ENCODE measurements at regions not wholly inside any gene's neighbourhood (a gene's known extent, or its start where the extent isn't known, plus 50 kb on each side); places are given as distances from the start of the nearest gene placed in this dataset.
"Not testable (repeated sequence)": the region's sequence is repeated elsewhere in the genome, so short reads cannot be mapped to it uniquely, and the experiment has no call there.

GRCh38 chr2:89142959-89143358 lies 451.5 kb downstream of the RPIA start:
- H2AFZ ChIP-seq (ENCODE audit: low read depth, low read length, poor library complexity, severe bottlenecking); RAD21 ChIA-PET (ENCODE audit: low non-redundant PET in 1 of 2, low total read pairs in 2 of 2, uncharacterized antibody in 2 of 2, unreplicated experiment in 2 of 2); H3K36me3 ChIP-seq (ENCODE audit: control insufficient read depth in 1 of 2, insufficient read depth in 2 of 2, low read length in 2 of 2); H3K79me2 ChIP-seq (ENCODE audit: insufficient read depth, low read length); H3K27ac ChIP-seq (ENCODE audit: low read depth, low read length); H3K4me1 ChIP-seq (ENCODE audit: control insufficient read depth in 1 of 2, insufficient read depth in 2 of 2, low read length in 2 of 2); H3K4me3 ChIP-seq (replicated peaks in 1 of 2; ENCODE audit: low read depth in 1 of 2, low read length in 2 of 2); H3K27me3 ChIP-seq (ENCODE audit: insufficient read depth, low read length); ATAC-seq; BruUV-seq (replicated peaks); H4K20me1 ChIP-seq (ENCODE audit: insufficient read depth); H3K9me3 ChIP-seq (ENCODE audit: control insufficient read depth in 1 of 2, insufficient read depth in 1 of 2, low read depth in 1 of 2, low read length in 2 of 2); POLR2A ChIA-PET; H3K9me2 ChIP-seq (ENCODE audit: insufficient read depth); DNase-seq (ENCODE audit: low read depth, low spot score); CTCF ChIA-PET; H3K9ac ChIP-seq (ENCODE audit: low read length); H3K4me2 ChIP-seq (ENCODE audit: low read length): not testable (repeated sequence)
- intact Hi-C loops (cut with micrococcal nuclease) = loop anchor here (10.0 kb wide), 1 partner anchor 268 kb away; no protein-coding TSS in a partner anchor

- H2AFZ ChIP-seq (ENCODE audit: low read depth, low read length, poor library complexity, severe bottlenecking); H4K20me1 ChIP-seq (ENCODE audit: insufficient read depth); DNase-seq (ENCODE audit: low read depth, low spot score); H3K4me1 ChIP-seq (ENCODE audit: control insufficient read depth in 1 of 2, insufficient read depth in 2 of 2, low read length in 2 of 2); H3K9me3 ChIP-seq (ENCODE audit: control insufficient read depth in 1 of 2, insufficient read depth in 1 of 2, low read depth in 1 of 2, low read length in 2 of 2); H3K4me2 ChIP-seq (ENCODE audit: low read length); H3K27me3 ChIP-seq (ENCODE audit: insufficient read depth, low read length); H3K27ac ChIP-seq (ENCODE audit: low read depth, low read length); H3K9ac ChIP-seq (ENCODE audit: low read length); CTCF ChIA-PET; H3K4me3 ChIP-seq (replicated peaks in 1 of 2; ENCODE audit: low read depth in 1 of 2, low read length in 2 of 2); RAD21 ChIA-PET (ENCODE audit: low non-redundant PET in 1 of 2, low total read pairs in 2 of 2, uncharacterized antibody in 2 of 2, unreplicated experiment in 2 of 2); H3K36me3 ChIP-seq (ENCODE audit: control insufficient read depth in 1 of 2, insufficient read depth in 2 of 2, low read length in 2 of 2); H3K9me2 ChIP-seq (ENCODE audit: insufficient read depth); H3K79me2 ChIP-seq (ENCODE audit: insufficient read depth, low read length); BruUV-seq (replicated peaks); POLR2A ChIA-PET: not testable (repeated sequence)
- ATAC-seq = peak; percentile 44; the same call in 1 of the 2 replicates
- intact Hi-C loops (cut with micrococcal nuclease) = loop anchor here (10.0 kb wide), 1 partner anchor 271 kb away; no protein-coding TSS in a partner anchor
These were observed 453.9 kb downstream of the RPIA start for GRCh38 chr2:89145342-89145741.

- H3K9me3 ChIP-seq (ENCODE audit: control insufficient read depth in 1 of 2, insufficient read depth in 1 of 2, low read depth in 1 of 2, low read length in 2 of 2); H3K9ac ChIP-seq (ENCODE audit: low read length); H4K20me1 ChIP-seq (ENCODE audit: insufficient read depth); H2AFZ ChIP-seq (ENCODE audit: low read depth, low read length, poor library complexity, severe bottlenecking); POLR2A ChIA-PET; H3K36me3 ChIP-seq (ENCODE audit: control insufficient read depth in 1 of 2, insufficient read depth in 2 of 2, low read length in 2 of 2); H3K4me2 ChIP-seq (ENCODE audit: low read length); H3K27me3 ChIP-seq (ENCODE audit: insufficient read depth, low read length); DNase-seq (ENCODE audit: low read depth, low spot score); CTCF ChIA-PET; H3K4me3 ChIP-seq (replicated peaks in 1 of 2; ENCODE audit: low read depth in 1 of 2, low read length in 2 of 2); H3K27ac ChIP-seq (ENCODE audit: low read depth, low read length); ATAC-seq; RAD21 ChIA-PET (ENCODE audit: low non-redundant PET in 1 of 2, low total read pairs in 2 of 2, uncharacterized antibody in 2 of 2, unreplicated experiment in 2 of 2); H3K4me1 ChIP-seq (ENCODE audit: control insufficient read depth in 1 of 2, insufficient read depth in 2 of 2, low read length in 2 of 2); BruUV-seq (replicated peaks); H3K79me2 ChIP-seq (ENCODE audit: insufficient read depth, low read length); H3K9me2 ChIP-seq (ENCODE audit: insufficient read depth): not testable (repeated sequence)
- intact Hi-C loops (cut with micrococcal nuclease) = loop anchor here (10.0 kb wide), 1 partner anchor 273 kb away; no protein-coding TSS in a partner anchor
These were observed 456.8 kb downstream of the RPIA start for GRCh38 chr2:89148256-89148655.

- RAD21 ChIA-PET (ENCODE audit: low non-redundant PET in 1 of 2, low total read pairs in 2 of 2, uncharacterized antibody in 2 of 2, unreplicated experiment in 2 of 2); H3K27ac ChIP-seq (ENCODE audit: low read depth, low read length); H3K79me2 ChIP-seq (ENCODE audit: insufficient read depth, low read length); CTCF ChIA-PET; H3K27me3 ChIP-seq (ENCODE audit: insufficient read depth, low read length); intact Hi-C loops (cut with micrococcal nuclease); POLR2A ChIA-PET; H3K36me3 ChIP-seq (ENCODE audit: control insufficient read depth in 1 of 2, insufficient read depth in 2 of 2, low read length in 2 of 2); H3K9me3 ChIP-seq (ENCODE audit: control insufficient read depth in 1 of 2, insufficient read depth in 1 of 2, low read depth in 1 of 2, low read length in 2 of 2); DNase-seq (ENCODE audit: low read depth, low spot score); H2AFZ ChIP-seq (ENCODE audit: low read depth, low read length, poor library complexity, severe bottlenecking); ATAC-seq; H3K9ac ChIP-seq (ENCODE audit: low read length); H4K20me1 ChIP-seq (ENCODE audit: insufficient read depth); H3K4me1 ChIP-seq (ENCODE audit: control insufficient read depth in 1 of 2, insufficient read depth in 2 of 2, low read length in 2 of 2); H3K4me2 ChIP-seq (ENCODE audit: low read length); H3K9me2 ChIP-seq (ENCODE audit: insufficient read depth); H3K4me3 ChIP-seq (replicated peaks in 1 of 2; ENCODE audit: low read depth in 1 of 2, low read length in 2 of 2); BruUV-seq (replicated peaks): not testable (repeated sequence)
These were observed 460.2 kb downstream of the RPIA start for GRCh38 chr2:89151699-89152098.

- DNase-seq (ENCODE audit: low read depth, low spot score); intact Hi-C loops (cut with micrococcal nuclease); H2AFZ ChIP-seq (ENCODE audit: low read depth, low read length, poor library complexity, severe bottlenecking); H4K20me1 ChIP-seq (ENCODE audit: insufficient read depth); H3K27me3 ChIP-seq (ENCODE audit: insufficient read depth, low read length); H3K9ac ChIP-seq (ENCODE audit: low read length); H3K4me3 ChIP-seq (replicated peaks in 1 of 2; ENCODE audit: low read depth in 1 of 2, low read length in 2 of 2); H3K4me2 ChIP-seq (ENCODE audit: low read length); POLR2A ChIA-PET; H3K36me3 ChIP-seq (ENCODE audit: control insufficient read depth in 1 of 2, insufficient read depth in 2 of 2, low read length in 2 of 2); BruUV-seq (replicated peaks); ATAC-seq; H3K9me2 ChIP-seq (ENCODE audit: insufficient read depth); H3K4me1 ChIP-seq (ENCODE audit: control insufficient read depth in 1 of 2, insufficient read depth in 2 of 2, low read length in 2 of 2); RAD21 ChIA-PET (ENCODE audit: low non-redundant PET in 1 of 2, low total read pairs in 2 of 2, uncharacterized antibody in 2 of 2, unreplicated experiment in 2 of 2); H3K79me2 ChIP-seq (ENCODE audit: insufficient read depth, low read length); H3K27ac ChIP-seq (ENCODE audit: low read depth, low read length); H3K9me3 ChIP-seq (ENCODE audit: control insufficient read depth in 1 of 2, insufficient read depth in 1 of 2, low read depth in 1 of 2, low read length in 2 of 2): not testable (repeated sequence)
- CTCF ChIA-PET = interaction anchor here (1.0 kb wide), 1 partner anchor 272 kb away, joined by 5 read pairs; no protein-coding TSS in a partner anchor
These were observed 461.0 kb downstream of the RPIA start for GRCh38 chr2:89152501-89152900.

Data from HCT116 (cell line).